SK-N-SH (cell line): ENCODE measurements at regions not wholly inside any gene's neighbourhood (a gene's known extent, or its start where the extent isn't known, plus 50 kb on each side); places are given as distances from the start of the nearest gene placed in this dataset.
"Not testable (repeated sequence)": the region's sequence is repeated elsewhere in the genome, so short reads cannot be mapped to it uniquely, and the experiment has no call there.

Source experiments
- CTCF ChIP-seq: fragments of 200-600 bp; sonication (generic); IDR thresholded peaks from 2 replicates; pipeline ENCODE4 v1.6.1; 2017; ENCODE audit warnings: antibody characterized with exemption, mild to moderate bottlenecking, moderate library complexity
- EZH2phosphoT487 ChIP-seq: fragments of 200-600 bp; sonication (generic); IDR thresholded peaks from 2 replicates; pipeline ENCODE4 v1.6.1; 2017; ENCODE audit warnings: low read depth, mixed run types, mild to moderate bottlenecking, antibody characterized with exemption, moderate library complexity, borderline replicate concordance
- POLR2AphosphoS5 ChIP-seq: IDR thresholded peaks from 2 replicates; pipeline ENCODE4 v1.6.1; 2012; ENCODE audit warnings: low read depth, low read length
- RCOR1 ChIP-seq: fragments of 150-350 bp; IDR thresholded peaks from 2 replicates; pipeline ENCODE4 v1.6.1; 2017; ENCODE audit warnings: antibody characterized with exemption, low read length
- REST ChIP-seq: IDR thresholded peaks from 2 replicates; pipeline ENCODE4 v1.6.1; 2012; ENCODE audit warnings: mild to moderate bottlenecking, low read depth, low read length, moderate library complexity
- RFX5 ChIP-seq: IDR thresholded peaks from 2 replicates; pipeline ENCODE4 v1.6.1; 2012; ENCODE audit warnings: mild to moderate bottlenecking, improper control_type of control experiment, low read length
- SMC3 ChIP-seq: IDR thresholded peaks from 2 replicates; pipeline ENCODE4 v1.6.1; 2012; ENCODE audit warnings: low read depth, low read length, improper control_type of control experiment
- ZBTB33 ChIP-seq: IDR thresholded peaks from 2 replicates; pipeline ENCODE4 v1.4.0; 2012; ENCODE audit warnings: low read depth, borderline replicate concordance
- TF ChIP-seq, protein P1 (sequence below): IDR thresholded peaks from 2 replicates; pipeline ENCODE4 v1.4.0; 2012; ENCODE audit warnings: low read depth, borderline replicate concordance
- TF ChIP-seq, protein P2 (sequence below): fragments of 150-350 bp; IDR thresholded peaks from 2 replicates; pipeline ENCODE4 v1.6.1; 2017; ENCODE audit warnings: antibody characterized with exemption, low read length, low read depth, borderline replicate concordance

GRCh38 chr9:41787951-41788350 is 341.3 kb downstream of the CNTNAP3B start:
- TF ChIP-seq, protein P1, sequence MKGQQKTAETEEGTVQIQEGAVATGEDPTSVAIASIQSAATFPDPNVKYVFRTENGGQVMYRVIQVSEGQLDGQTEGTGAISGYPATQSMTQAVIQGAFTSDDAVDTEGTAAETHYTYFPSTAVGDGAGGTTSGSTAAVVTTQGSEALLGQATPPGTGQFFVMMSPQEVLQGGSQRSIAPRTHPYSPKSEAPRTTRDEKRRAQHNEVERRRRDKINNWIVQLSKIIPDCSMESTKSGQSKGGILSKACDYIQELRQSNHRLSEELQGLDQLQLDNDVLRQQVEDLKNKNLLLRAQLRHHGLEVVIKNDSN: not testable (repeated sequence)
- TF ChIP-seq CTCF, POLR2AphosphoS5, RCOR1, ZBTB33, SMC3, EZH2phosphoT487, RFX5, REST: not testable (repeated sequence)
- TF ChIP-seq, protein P2, sequence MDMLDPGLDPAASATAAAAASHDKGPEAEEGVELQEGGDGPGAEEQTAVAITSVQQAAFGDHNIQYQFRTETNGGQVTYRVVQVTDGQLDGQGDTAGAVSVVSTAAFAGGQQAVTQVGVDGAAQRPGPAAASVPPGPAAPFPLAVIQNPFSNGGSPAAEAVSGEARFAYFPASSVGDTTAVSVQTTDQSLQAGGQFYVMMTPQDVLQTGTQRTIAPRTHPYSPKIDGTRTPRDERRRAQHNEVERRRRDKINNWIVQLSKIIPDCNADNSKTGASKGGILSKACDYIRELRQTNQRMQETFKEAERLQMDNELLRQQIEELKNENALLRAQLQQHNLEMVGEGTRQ: not testable (repeated sequence)
